Panc1 (cell line): ENCODE measurements at regions not wholly inside any gene's neighbourhood (a gene's known extent, or its start where the extent isn't known, plus 50 kb on each side); places are given as distances from the start of the nearest gene placed in this dataset.

Experiments used
- ATAC-seq: fragments of 200-7000 bp; cut with Tn5 transposase; 2 replicates; pipeline ENCODE4 v1.9.1; 2020; ENCODE audit warnings: mild to moderate bottlenecking, moderate library complexity
- BruUV-seq: library from RNA; stranded (reverse); fragments of 400-500 nt; replicated peaks from 2 replicates; lab custom pipeline; 2021; lab: Mats Ljungman, UMichigan
- CTCF ChIA-PET: fragments of 300-600 bp; sonication (Branson Sonifier 250); formaldehyde crosslinking; loops from one replicate; lab custom pipeline; 2022; ENCODE audit warnings: antibody characterized with exemption; lab: Charles Lee
- POLR2A ChIA-PET: fragments of 300-600 bp; sonication (Branson Sonifier 250); formaldehyde crosslinking; loops from one replicate; lab custom pipeline; 2022; ENCODE audit warnings: antibody characterized with exemption; lab: Charles Lee
- DNase-seq: peaks from one replicate; pipeline ENCODE4 v3.0.0-alpha.2; 2010; ENCODE audit warnings: low read depth, low spot score
- H3K27ac ChIP-seq: 2 replicates; pipeline ENCODE4 v1.5.1; 2011; ENCODE audit warnings: mild to moderate bottlenecking, low read length, inconsistent platforms
- H3K27me3 ChIP-seq: fragments of 200-500 bp; sonication (Bioruptor generic); 2 replicates; pipeline ENCODE4 v1.6.0; 2014; ENCODE audit warnings: low read length, inconsistent platforms; ENCODE audit not compliant: control insufficient read depth, insufficient read depth
- H3K36me3 ChIP-seq: fragments of 200-500 bp; sonication (Bioruptor generic); 2 replicates; pipeline ENCODE4 v1.5.1; 2014; ENCODE audit warnings: inconsistent platforms, mild to moderate bottlenecking, low read length, moderate library complexity; ENCODE audit not compliant: control insufficient read depth, insufficient read depth
- H3K4me1 ChIP-seq: 2 replicates; pipeline ENCODE4 v1.5.1; 2011; ENCODE audit warnings: inconsistent platforms, mild to moderate bottlenecking, low read length, moderate library complexity; ENCODE audit not compliant: control insufficient read depth, insufficient read depth
- H3K4me3 ChIP-seq, 2 experiments: 2 replicates each; pipeline ENCODE4 v1.5.1; 2011 to 2012; ENCODE audit warnings: low read depth in 2 of 2, low read length in 2 of 2, mild to moderate bottlenecking in 2 of 2, inconsistent platforms in 1 of 2, moderate library complexity in 1 of 2
- H3K9me3 ChIP-seq: fragments of 200-500 bp; sonication (Bioruptor generic); 2 replicates; pipeline ENCODE4 v1.5.1; 2014; ENCODE audit warnings: low read depth, mild to moderate bottlenecking, inconsistent platforms, low read length, moderate library complexity; ENCODE audit not compliant: control insufficient read depth, insufficient read depth
- CTCF ChIP-seq: fragments of 450-650 bp; IDR thresholded peaks from 2 replicates; pipeline ENCODE4 v1.5.1; 2017; ENCODE audit warnings: mild to moderate bottlenecking
- POLR2AphosphoS5 ChIP-seq: IDR thresholded peaks from 2 replicates; pipeline ENCODE4 v1.6.1; 2012; ENCODE audit warnings: mild to moderate bottlenecking, low read depth, low read length, moderate library complexity
- REST ChIP-seq, 2 experiments: IDR thresholded peaks; 2 replicates each; pipeline ENCODE4 v1.6.1; 2011 to 2012; ENCODE audit warnings: low read depth in 2 of 2, control low read depth in 1 of 2, low read length in 1 of 2, mild to moderate bottlenecking in 1 of 2, moderate library complexity in 1 of 2; ENCODE audit not compliant: insufficient read depth in 1 of 2
- SIN3A ChIP-seq: IDR thresholded peaks from 2 replicates; pipeline ENCODE4 v1.6.1; 2012; ENCODE audit warnings: low read depth, mild to moderate bottlenecking, low read length, moderate library complexity, borderline replicate concordance; ENCODE audit not compliant: insufficient read depth
- TCF7L2 ChIP-seq: IDR thresholded peaks from 2 replicates; pipeline ENCODE4 v1.6.1; 2011; ENCODE audit warnings: mild to moderate bottlenecking, low read depth, low read length, inconsistent platforms
- in situ Hi-C: cut with HindIII; loops from 2 replicates; pipeline ENCODE4 v1.10.0; 2016; ENCODE audit warnings: low sequenced_read_pairs, low pct_unique_long_range_greater_than_20kb
- intact Hi-C: fragments of 100-400 bp; cut with micrococcal nuclease; formaldehyde crosslinking; loops from one replicate; pipeline ENCODE4 v1.10.0; 2022; ENCODE audit not compliant: unreplicated experiment

GRCh38 chr13:55990631-55991030 lies 1150.1 kb upstream of the PRR20A start:
- intact Hi-C loops = no loop called here
- BruUV-seq = no TSS peak
- no peak for ATAC-seq
- POLR2A ChIA-PET = no interaction called here
- in situ Hi-C loops = no loop called here
- no peak overlapping the region for H3K4me3 ChIP-seq
- CTCF ChIA-PET = no interaction called here
- H3K36me3 ChIP-seq = no peaks in the 10 kb centered on the region
- no peaks in the 10 kb centered on the region for H3K9me3 ChIP-seq
- no peak overlapping the region for H3K27ac ChIP-seq
- H3K27me3 ChIP-seq = no peaks in the 10 kb centered on the region
- TF ChIP-seq REST (IDR thresholded peaks at IDR 0.05; ENCODE audit: insufficient read depth in 1 of 2, low read depth in 2 of 2, low read length in 1 of 2) = no peak
- H3K4me1 ChIP-seq = no peaks in the 10 kb centered on the region
- DNase-seq = no peak

GRCh38 chr13:55991666-55992065 lies 1149.1 kb upstream of the PRR20A start:
- no peak for ATAC-seq
- TF ChIP-seq CTCF (no peak), TCF7L2 (no peak), POLR2AphosphoS5 (no peak), REST (IDR thresholded peaks at IDR 0.05; ENCODE audit: insufficient read depth in 1 of 2, low read depth in 2 of 2, low read length in 1 of 2) (no peak), SIN3A (no peak)
- intact Hi-C loops (no loop called here), in situ Hi-C loops (no loop called here)
- no peaks in the 10 kb centered on the region for H3K9me3 ChIP-seq
- H3K27me3 ChIP-seq = no peaks in the 10 kb centered on the region
- no peak for DNase-seq
- H3K4me3 ChIP-seq = no peak overlapping the region
- no TSS peak for BruUV-seq
- H3K4me1 ChIP-seq = no peaks in the 10 kb centered on the region
- H3K36me3 ChIP-seq = no peaks in the 10 kb centered on the region
- POLR2A ChIA-PET = no interaction called here
- CTCF ChIA-PET = no interaction called here
- no peak overlapping the region for H3K27ac ChIP-seq
